ENCODE measurements at regions not wholly inside any gene's neighbourhood (a gene's known extent, or its start where the extent isn't known, plus 50 kb on each side); places are given as distances from the start of the nearest gene placed in this dataset.

DNA sequence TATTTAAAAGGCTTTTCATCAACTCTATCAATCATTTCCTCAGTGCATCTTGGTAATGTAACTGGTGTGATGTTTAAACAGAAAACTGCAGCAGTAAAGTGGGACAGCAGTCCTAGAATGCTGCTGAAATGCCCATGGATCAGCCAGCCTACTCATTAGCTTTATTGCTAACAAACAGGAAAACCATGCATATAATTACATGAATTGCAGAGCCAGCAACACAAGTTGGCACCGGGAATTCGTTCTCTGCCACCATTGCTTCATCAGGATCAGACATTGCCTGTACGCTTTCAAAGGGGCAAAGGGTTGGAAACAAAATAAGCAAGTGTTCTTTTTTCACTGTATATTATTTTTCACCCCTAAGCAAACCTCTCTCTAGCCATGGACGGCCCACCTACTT lies 276.2 kb upstream of the LRRC7 start:
- no peak for TF ChIP-seq POLR2A (IDR thresholded peaks at IDR 0.05)
- TF ChIP-seq, protein P1, sequence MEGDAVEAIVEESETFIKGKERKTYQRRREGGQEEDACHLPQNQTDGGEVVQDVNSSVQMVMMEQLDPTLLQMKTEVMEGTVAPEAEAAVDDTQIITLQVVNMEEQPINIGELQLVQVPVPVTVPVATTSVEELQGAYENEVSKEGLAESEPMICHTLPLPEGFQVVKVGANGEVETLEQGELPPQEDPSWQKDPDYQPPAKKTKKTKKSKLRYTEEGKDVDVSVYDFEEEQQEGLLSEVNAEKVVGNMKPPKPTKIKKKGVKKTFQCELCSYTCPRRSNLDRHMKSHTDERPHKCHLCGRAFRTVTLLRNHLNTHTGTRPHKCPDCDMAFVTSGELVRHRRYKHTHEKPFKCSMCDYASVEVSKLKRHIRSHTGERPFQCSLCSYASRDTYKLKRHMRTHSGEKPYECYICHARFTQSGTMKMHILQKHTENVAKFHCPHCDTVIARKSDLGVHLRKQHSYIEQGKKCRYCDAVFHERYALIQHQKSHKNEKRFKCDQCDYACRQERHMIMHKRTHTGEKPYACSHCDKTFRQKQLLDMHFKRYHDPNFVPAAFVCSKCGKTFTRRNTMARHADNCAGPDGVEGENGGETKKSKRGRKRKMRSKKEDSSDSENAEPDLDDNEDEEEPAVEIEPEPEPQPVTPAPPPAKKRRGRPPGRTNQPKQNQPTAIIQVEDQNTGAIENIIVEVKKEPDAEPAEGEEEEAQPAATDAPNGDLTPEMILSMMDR (IDR thresholded peaks at IDR 0.05): no peak
- H3K27ac ChIP-seq: no peak overlapping the region

DNA sequence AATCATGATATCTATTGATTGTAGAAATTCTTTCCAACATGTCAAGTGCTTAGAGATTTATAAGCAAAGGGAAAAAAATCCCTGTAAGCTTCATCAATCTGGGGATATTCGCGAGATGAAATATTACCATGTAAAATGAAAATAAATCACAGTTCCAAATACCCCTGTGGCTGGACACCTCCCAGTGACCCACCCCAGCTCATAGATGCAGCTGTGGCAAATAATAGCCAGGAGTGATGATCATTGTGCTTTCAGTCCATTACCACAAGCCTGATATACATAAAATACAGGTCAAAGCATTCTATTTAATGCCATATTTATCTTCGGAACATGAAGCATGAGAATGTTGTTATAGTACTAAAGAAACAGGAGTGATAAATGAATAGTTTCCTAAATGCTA lies 274.9 kb upstream of the LRRC7 start:
- H3K4me1 ChIP-seq: no peaks in the 10 kb centered on the region
- H3K27ac ChIP-seq: no peak overlapping the region
- H3K36me3 ChIP-seq: no peaks in the 10 kb centered on the region
- ATAC-seq: no peak
- TF ChIP-seq, protein P1 (IDR thresholded peaks at IDR 0.05): no peak
- TF ChIP-seq POLR2A (IDR thresholded peaks at IDR 0.05): no peak
- no peaks in the 10 kb centered on the region for H3K27me3 ChIP-seq
- 89 to 95% (median 90%) methylated on average over 3 of the region's 3 CpGs for WGBS, 4 donors
- no peak for DNase-seq
- H3K4me3 ChIP-seq: no peak overlapping the region
- intact Hi-C loops (cut with DNase I): no loop called here
- peaks cover 0 to 2% (median 0%) of the 10 kb centered on the region in 12 donors for H3K9me3 ChIP-seq

More for the DNA sequence above, 276.2 kb upstream of the LRRC7 start:
- Histone ChIP-seq H3K27me3 (no peaks in the 10 kb centered on the region), H3K9me3 (peaks cover 0 to 2% (median 0%) of the 10 kb centered on the region in 12 donors), H3K4me1 (no peaks in the 10 kb centered on the region), H3K4me3 (no peak overlapping the region), H3K36me3 (no peaks in the 10 kb centered on the region)
- ATAC-seq (no peak), DNase-seq (no peak)
- WGBS, 4 donors: 86 to 91% (median 87%) methylated on average over 4 of the region's 4 CpGs
- intact Hi-C loops (cut with DNase I): no loop called here

DNA sequence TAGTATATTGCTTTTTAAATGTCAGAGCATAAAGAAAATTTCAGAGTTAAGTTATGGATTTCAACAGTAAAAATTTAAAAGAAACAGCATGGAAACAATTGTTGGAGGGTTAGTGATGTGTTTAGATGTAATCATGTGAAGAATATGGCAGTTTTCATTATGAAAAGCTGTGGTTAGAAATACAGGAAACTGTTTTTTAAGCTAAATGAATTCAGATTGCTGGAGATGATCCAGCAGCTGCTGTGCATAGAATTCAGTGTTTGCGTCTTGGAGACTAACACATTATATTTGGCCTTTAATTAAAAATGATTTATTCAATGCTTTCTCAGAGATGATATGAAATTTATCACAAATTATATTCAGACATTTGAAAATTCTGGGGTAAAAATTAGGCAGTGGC lies 273.6 kb upstream of the LRRC7 start:
- Histone ChIP-seq H3K27me3 (no peaks in the 10 kb centered on the region), H3K4me3 (no peak overlapping the region), H3K9me3 (peaks cover 0 to 2% (median 0%) of the 10 kb centered on the region in 12 donors), H3K4me1 (no peaks in the 10 kb centered on the region), H3K27ac (no peak overlapping the region), H3K36me3 (no peaks in the 10 kb centered on the region)
- ATAC-seq: no peak
- DNase-seq: no peak
- intact Hi-C loops (cut with DNase I): no loop called here
- no peak for TF ChIP-seq POLR2A (IDR thresholded peaks at IDR 0.05)
- TF ChIP-seq, protein P1 (IDR thresholded peaks at IDR 0.05): no peak
- 58 to 76% (median 65%) methylated on average over 1 of the region's 1 CpG for WGBS, 4 donors

DNA sequence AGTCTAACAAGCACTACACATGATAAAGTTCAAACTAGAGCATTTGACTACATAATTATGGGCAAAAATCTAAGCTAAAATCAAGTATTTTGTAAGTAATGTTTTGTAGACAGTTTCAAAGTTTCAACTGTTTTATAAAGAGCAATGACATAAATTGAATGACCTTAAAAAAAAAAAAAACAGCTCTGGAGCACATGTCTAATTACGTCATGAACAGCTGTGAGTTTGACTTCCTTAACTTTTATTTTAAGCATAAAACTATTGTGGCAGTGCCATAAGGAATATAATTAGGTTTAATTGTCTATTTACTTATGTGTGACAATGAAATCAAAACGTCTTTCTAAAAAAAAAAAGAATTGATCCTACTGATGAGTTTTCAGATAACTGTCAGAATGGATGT lies 272.5 kb upstream of the LRRC7 start:
- ATAC-seq (no peak), DNase-seq (no peak)
- TF ChIP-seq, protein P1 (IDR thresholded peaks at IDR 0.05): no peak
- TF ChIP-seq POLR2A (IDR thresholded peaks at IDR 0.05): no peak
- Histone ChIP-seq H3K4me3 (no peak overlapping the region), H3K4me1 (no peaks in the 10 kb centered on the region), H3K27ac (no peak overlapping the region), H3K9me3 (no peaks in the 10 kb centered on the region), H3K36me3 (no peaks in the 10 kb centered on the region), H3K27me3 (no peaks in the 10 kb centered on the region)
- intact Hi-C loops (cut with DNase I): no loop called here
- WGBS, 4 donors: 20 to 36% (median 28%) methylated on average over 2 of the region's 2 CpGs
